ENCODE measurements at regions not wholly inside any gene's neighbourhood (a gene's known extent, or its start where the extent isn't known, plus 50 kb on each side); places are given as distances from the start of the nearest gene placed in this dataset.

GRCh38 chr12:24534622-24535021 is 414.3 kb downstream of the BCAT1 start:
- H3K36me3 Mint-ChIP-seq (ENCODE audit: low read depth) = peaks cover 4% of the 10 kb centered on the region
- peaks cover 73% of the 10 kb centered on the region for H3K4me1 Mint-ChIP-seq
- H3K4me3 Mint-ChIP-seq = no peak overlapping the region
- H3K9me3 Mint-ChIP-seq = peaks cover 3% of the 10 kb centered on the region
- no peaks in the 10 kb centered on the region for H3K27me3 Mint-ChIP-seq (ENCODE audit: low read depth)
- no peak for DNase-seq (ENCODE audit: low read depth, low spot score)
- H3K27ac Mint-ChIP-seq (ENCODE audit: unreplicated experiment) = no peak overlapping the region
- TF ChIP-seq CTCF (conservative IDR thresholded peaks at IDR 0.05) = no peak

- Mint-ChIP-seq H3K9me3 (peaks cover 3% of the 10 kb centered on the region), H3K27me3 (ENCODE audit: low read depth) (no peaks in the 10 kb centered on the region), H3K27ac (ENCODE audit: unreplicated experiment) (no peak overlapping the region), H3K4me3 (no peak overlapping the region), H3K4me1 (peaks cover 70% of the 10 kb centered on the region), H3K36me3 (ENCODE audit: low read depth) (peaks cover 8% of the 10 kb centered on the region)
- DNase-seq (ENCODE audit: low read depth, low spot score) = no peak
- TF ChIP-seq CTCF (conservative IDR thresholded peaks at IDR 0.05) = no peak
Measured at GRCh38 chr12:24533716-24534352, 415.1 kb downstream of the BCAT1 start.

GRCh38 chr12:24530689-24531088 is 418.2 kb downstream of the BCAT1 start:
- no peak overlapping the region for H3K27ac Mint-ChIP-seq (ENCODE audit: unreplicated experiment)
- TF ChIP-seq CTCF (conservative IDR thresholded peaks at IDR 0.05) = no peak
- H3K27me3 Mint-ChIP-seq (ENCODE audit: low read depth) = no peaks in the 10 kb centered on the region
- peaks cover 45% of the 10 kb centered on the region for H3K4me1 Mint-ChIP-seq
- peaks cover 16% of the 10 kb centered on the region for H3K36me3 Mint-ChIP-seq (ENCODE audit: low read depth)
- no peak for DNase-seq (ENCODE audit: low read depth, low spot score)
- H3K9me3 Mint-ChIP-seq = peaks cover 5% of the 10 kb centered on the region
- no peak overlapping the region for H3K4me3 Mint-ChIP-seq

GRCh38 chr12:24527102-24527501 is 421.8 kb downstream of the BCAT1 start:
- peaks cover 13% of the 10 kb centered on the region for H3K4me1 Mint-ChIP-seq
- H3K27me3 Mint-ChIP-seq (ENCODE audit: low read depth) = no peaks in the 10 kb centered on the region
- peaks cover 42% of the 10 kb centered on the region for H3K36me3 Mint-ChIP-seq (ENCODE audit: low read depth)
- TF ChIP-seq CTCF (conservative IDR thresholded peaks at IDR 0.05) = no peak
- no peak overlapping the region for H3K4me3 Mint-ChIP-seq
- no peak for DNase-seq (ENCODE audit: low read depth, low spot score)
- H3K9me3 Mint-ChIP-seq = peaks cover 19% of the 10 kb centered on the region
- no peak overlapping the region for H3K27ac Mint-ChIP-seq (ENCODE audit: unreplicated experiment)

- Mint-ChIP-seq H3K36me3 (ENCODE audit: low read depth) (peaks cover 59% of the 10 kb centered on the region), H3K4me1 (peaks cover 5% of the 10 kb centered on the region), H3K9me3 (peaks cover 36% of the 10 kb centered on the region), H3K27ac (ENCODE audit: unreplicated experiment) (no peak overlapping the region), H3K4me3 (no peak overlapping the region), H3K27me3 (ENCODE audit: low read depth) (no peaks in the 10 kb centered on the region)
- DNase-seq (ENCODE audit: low read depth, low spot score) = no peak
- TF ChIP-seq CTCF (conservative IDR thresholded peaks at IDR 0.05) = no peak
Measured at GRCh38 chr12:24522736-24523135, 426.2 kb downstream of the BCAT1 start.
